ENCODE measurements at regions not wholly inside any gene's neighbourhood (a gene's known extent, or its start where the extent isn't known, plus 50 kb on each side); places are given as distances from the start of the nearest gene placed in this dataset.

DNA sequence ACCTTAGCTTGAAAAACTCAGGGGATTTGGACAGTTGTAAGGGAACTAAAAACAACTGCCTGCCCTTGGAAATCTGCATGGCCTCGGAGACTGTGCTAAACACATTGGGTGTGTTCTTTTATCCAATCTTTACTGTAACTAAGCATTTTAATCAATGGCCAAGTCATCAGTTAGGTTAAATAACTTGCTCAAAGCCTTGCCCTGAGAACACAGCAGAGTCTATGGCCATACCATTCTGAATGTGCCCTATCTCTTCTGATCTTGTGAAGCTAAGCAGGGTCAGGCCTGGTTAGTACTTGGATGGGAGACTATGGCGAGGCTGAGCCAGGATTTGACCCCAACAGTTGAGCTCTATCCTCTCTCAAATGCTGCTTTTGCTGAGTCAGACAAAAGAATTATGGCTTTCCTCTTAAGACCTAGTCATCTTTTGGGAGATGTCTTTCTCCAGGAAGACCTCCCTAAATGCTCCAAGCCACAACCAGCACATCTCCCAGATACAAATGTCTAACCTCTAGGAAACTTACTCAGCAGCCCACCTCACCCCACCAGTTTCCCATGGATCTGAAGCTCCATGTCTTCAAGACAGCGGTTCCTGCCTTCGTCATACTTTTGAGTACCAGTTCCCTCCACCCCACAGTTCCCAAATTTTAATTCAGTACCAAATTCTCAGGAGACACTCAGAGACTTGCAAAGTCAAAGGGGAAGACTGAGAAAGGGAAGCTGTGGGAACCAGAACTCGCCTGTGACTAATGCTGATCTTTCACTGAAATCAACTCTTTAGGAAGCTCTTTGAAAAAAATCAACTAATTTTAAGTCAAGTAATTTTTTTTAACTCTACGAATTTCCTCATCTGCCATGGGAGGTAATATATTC, 336.1 kb downstream of the MAF start:
- DNase-seq: peak; percentile 82 to 95 (median 89)

DNA sequence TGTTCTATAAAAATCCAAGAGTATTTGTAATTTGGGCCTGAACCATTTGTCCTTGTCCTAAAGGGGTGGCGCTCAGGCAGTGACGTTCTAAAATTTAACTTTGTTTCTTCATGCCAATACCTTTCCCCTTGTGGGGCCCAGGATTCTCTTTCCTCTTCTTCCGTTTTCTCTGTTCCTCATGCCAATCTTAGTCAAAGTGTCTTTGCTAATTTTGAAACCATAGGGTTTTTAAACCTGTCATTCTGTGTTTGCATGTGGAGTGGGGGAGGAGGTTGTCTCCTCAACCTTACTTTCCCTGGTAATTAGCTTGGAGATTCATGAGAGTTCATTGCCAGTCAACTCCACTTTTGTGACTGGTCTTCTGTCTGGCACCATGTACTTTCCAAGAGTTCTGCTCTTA, 337.1 kb downstream of the MAF start:
- DNase-seq: peak in 3 of 4 experiments; percentile 44 to 58 (median 55)
